GM21360 (cell line): ENCODE measurements at regions not wholly inside any gene's neighbourhood (a gene's known extent, or its start where the extent isn't known, plus 50 kb on each side); places are given as distances from the start of the nearest gene placed in this dataset.
"Not testable (repeated sequence)": the region's sequence is repeated elsewhere in the genome, so short reads cannot be mapped to it uniquely, and the experiment has no call there.

ENCODE experiments used
- ATAC-seq: cut with Tn5 transposase; IDR thresholded peaks from one replicate; pipeline ENCODE4 v1.9.1; 2021; ENCODE audit warnings: mild to moderate bottlenecking, moderate library complexity; ENCODE audit not compliant: unreplicated experiment

- ATAC-seq: no peak
Observed at GRCh38 chr6:147666255-147666654, 157.8 kb downstream of the SAMD5 start.

GRCh38 chr6:147667082-147667481, 158.6 kb downstream of the SAMD5 start:
- ATAC-seq: no peak

GRCh38 chr6:147674099-147674498, 165.6 kb downstream of the SAMD5 start:
- no peak for ATAC-seq

- ATAC-seq: no peak
Observed at GRCh38 chr6:147674794-147675193, 166.3 kb downstream of the SAMD5 start.

GRCh38 chr6:147675281-147675680, 166.8 kb downstream of the SAMD5 start:
- no peak for ATAC-seq

- ATAC-seq: no peak
Observed at GRCh38 chr6:147676495-147677199, 168.2 kb downstream of the SAMD5 start.

GRCh38 chr6:147677647-147678046, 169.2 kb downstream of the SAMD5 start:
- ATAC-seq: no peak

- no peak for ATAC-seq
Observed at GRCh38 chr6:147678253-147678652, 169.8 kb downstream of the SAMD5 start.

GRCh38 chr6:147684906-147685305, 176.4 kb downstream of the SAMD5 start:
- no peak for ATAC-seq

- ATAC-seq: no peak
Observed at GRCh38 chr6:147689398-147689797, 180.9 kb downstream of the SAMD5 start.

- ATAC-seq: no peak
Observed at GRCh38 chr6:147691446-147691845, 183.0 kb downstream of the SAMD5 start.

- no peak for ATAC-seq
Observed at GRCh38 chr6:147693181-147693580, 184.7 kb downstream of the SAMD5 start.

- not testable (repeated sequence) for ATAC-seq
Observed at GRCh38 chr6:147694556-147694955, 186.1 kb downstream of the SAMD5 start.

GRCh38 chr6:147695819-147696218, 187.3 kb downstream of the SAMD5 start:
- ATAC-seq: no peak

GRCh38 chr6:147699140-147699539, 190.7 kb downstream of the SAMD5 start:
- ATAC-seq: no peak

- no peak for ATAC-seq
Observed at GRCh38 chr6:147699637-147700036, 191.1 kb downstream of the SAMD5 start.

- ATAC-seq: no peak
Observed at GRCh38 chr6:147700436-147701209, 192.1 kb downstream of the SAMD5 start.

GRCh38 chr6:147704691-147705090, 196.2 kb downstream of the SAMD5 start:
- ATAC-seq: no peak

GRCh38 chr6:147707524-147707923, 199.0 kb downstream of the SAMD5 start:
- no peak for ATAC-seq

- ATAC-seq: no peak
Observed at GRCh38 chr6:147708170-147708569, 199.7 kb downstream of the SAMD5 start.

- ATAC-seq: no peak
Observed at GRCh38 chr6:147709396-147710272, 201.1 kb downstream of the SAMD5 start.
